ENCODE measurements at regions not wholly inside any gene's neighbourhood (a gene's known extent, or its start where the extent isn't known, plus 50 kb on each side); places are given as distances from the start of the nearest gene placed in this dataset.

DNA sequence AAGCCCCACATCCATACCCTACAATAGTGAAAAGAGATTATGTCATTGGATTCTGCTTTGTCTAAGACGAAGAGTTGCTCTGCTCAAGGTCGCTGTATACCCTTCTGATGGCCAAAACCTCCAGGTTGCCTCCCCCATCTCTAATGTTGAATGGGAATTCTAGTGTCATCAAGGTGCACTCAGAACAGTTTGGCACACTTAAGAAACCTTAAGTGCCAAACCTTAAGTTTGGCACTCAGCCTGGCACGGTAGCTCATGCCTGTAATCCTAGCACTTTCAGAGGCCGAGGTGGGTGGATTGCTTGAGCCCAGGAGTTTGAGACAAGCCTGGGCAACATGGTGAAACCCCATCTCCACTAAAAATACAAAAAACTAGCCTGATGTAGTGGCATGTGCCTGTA is 1245.6 kb upstream of the SEL1L start:
- Histone ChIP-seq H3K4me3 (ENCODE audit: low read depth, low read length, poor library complexity, severe bottlenecking) (no peak overlapping the region), H3K36me3 (ENCODE audit: insufficient read depth, low read length) (no peaks in the 10 kb centered on the region), H3K4me2 (ENCODE audit: low read length) (no peak overlapping the region), H3K79me2 (ENCODE audit: insufficient read depth, low read length) (no peaks in the 10 kb centered on the region), H3F3A (ENCODE audit: insufficient read depth, low read length) (no peaks in the 10 kb centered on the region), H3K27ac (ENCODE audit: low read depth, low read length, poor library complexity, severe bottlenecking) (no peak overlapping the region), H3K4me1 (ENCODE audit: insufficient read depth, low read length, severe bottlenecking) (no peaks in the 10 kb centered on the region), H4K20me1 (ENCODE audit: insufficient read depth, low read length) (no peaks in the 10 kb centered on the region), H3K9ac (ENCODE audit: low read length) (no peak overlapping the region), H3K27me3 (ENCODE audit: insufficient read depth, low read length) (no peaks in the 10 kb centered on the region), H2AFZ (ENCODE audit: low read length) (no peak overlapping the region), H3K9me3 (ENCODE audit: low read length) (no peaks in the 10 kb centered on the region), H3K9me2 (ENCODE audit: low read depth, low read length) (no peaks in the 10 kb centered on the region)
- TF ChIP-seq, protein P1, sequence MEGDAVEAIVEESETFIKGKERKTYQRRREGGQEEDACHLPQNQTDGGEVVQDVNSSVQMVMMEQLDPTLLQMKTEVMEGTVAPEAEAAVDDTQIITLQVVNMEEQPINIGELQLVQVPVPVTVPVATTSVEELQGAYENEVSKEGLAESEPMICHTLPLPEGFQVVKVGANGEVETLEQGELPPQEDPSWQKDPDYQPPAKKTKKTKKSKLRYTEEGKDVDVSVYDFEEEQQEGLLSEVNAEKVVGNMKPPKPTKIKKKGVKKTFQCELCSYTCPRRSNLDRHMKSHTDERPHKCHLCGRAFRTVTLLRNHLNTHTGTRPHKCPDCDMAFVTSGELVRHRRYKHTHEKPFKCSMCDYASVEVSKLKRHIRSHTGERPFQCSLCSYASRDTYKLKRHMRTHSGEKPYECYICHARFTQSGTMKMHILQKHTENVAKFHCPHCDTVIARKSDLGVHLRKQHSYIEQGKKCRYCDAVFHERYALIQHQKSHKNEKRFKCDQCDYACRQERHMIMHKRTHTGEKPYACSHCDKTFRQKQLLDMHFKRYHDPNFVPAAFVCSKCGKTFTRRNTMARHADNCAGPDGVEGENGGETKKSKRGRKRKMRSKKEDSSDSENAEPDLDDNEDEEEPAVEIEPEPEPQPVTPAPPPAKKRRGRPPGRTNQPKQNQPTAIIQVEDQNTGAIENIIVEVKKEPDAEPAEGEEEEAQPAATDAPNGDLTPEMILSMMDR (IDR thresholded peaks at IDR 0.05; ENCODE audit: low read length), result no peak
- TF ChIP-seq EZH2 (IDR thresholded peaks at IDR 0.05; ENCODE audit: borderline replicate concordance, low read length), result no peak

DNA sequence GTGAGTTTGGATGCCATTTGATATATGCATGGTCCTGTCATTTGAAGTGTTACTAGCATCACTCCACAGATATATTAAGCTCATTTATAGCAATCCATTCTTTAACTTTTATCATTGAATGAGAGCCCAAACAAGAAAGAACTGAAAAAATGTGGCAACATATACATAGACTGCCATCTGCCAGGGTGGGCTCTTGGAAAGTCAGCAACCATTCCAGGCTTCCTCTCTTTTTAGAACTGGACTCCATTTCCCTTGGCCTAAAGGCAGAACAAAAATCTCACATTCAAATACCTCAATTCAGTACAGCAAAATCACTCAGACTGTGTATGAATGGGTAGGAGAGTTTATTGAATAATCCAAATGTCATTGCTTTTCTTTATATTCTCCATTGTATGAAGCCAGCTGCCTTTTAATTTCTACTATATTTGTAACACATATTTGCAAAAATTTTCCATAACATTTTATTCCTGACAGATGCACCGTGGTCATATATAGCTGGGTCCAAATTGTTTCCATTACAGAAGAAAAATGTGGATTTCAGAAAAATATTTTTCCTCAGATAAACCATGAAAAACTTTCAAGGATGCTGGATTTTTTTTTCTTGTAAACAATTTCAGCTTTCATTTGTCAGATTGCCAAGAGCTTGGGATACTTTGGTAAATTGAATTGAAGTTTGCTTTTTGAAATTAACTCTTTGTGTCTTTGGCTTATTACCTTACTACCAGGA is 1252.3 kb upstream of the SEL1L start:
- Histone ChIP-seq H3K36me3 (ENCODE audit: insufficient read depth, low read length) (no peaks in the 10 kb centered on the region), H2AFZ (ENCODE audit: low read length) (no peak overlapping the region), H4K20me1 (ENCODE audit: insufficient read depth, low read length) (no peaks in the 10 kb centered on the region), H3K4me3 (ENCODE audit: low read depth, low read length, poor library complexity, severe bottlenecking) (no peak overlapping the region), H3K4me1 (ENCODE audit: insufficient read depth, low read length, severe bottlenecking) (no peaks in the 10 kb centered on the region), H3K9ac (ENCODE audit: low read length) (no peak overlapping the region), H3F3A (ENCODE audit: insufficient read depth, low read length) (no peaks in the 10 kb centered on the region), H3K9me3 (ENCODE audit: low read length) (no peaks in the 10 kb centered on the region), H3K27me3 (ENCODE audit: insufficient read depth, low read length) (no peaks in the 10 kb centered on the region), H3K79me2 (ENCODE audit: insufficient read depth, low read length) (no peaks in the 10 kb centered on the region), H3K9me2 (ENCODE audit: low read depth, low read length) (no peaks in the 10 kb centered on the region), H3K4me2 (ENCODE audit: low read length) (no peak overlapping the region), H3K27ac (ENCODE audit: low read depth, low read length, poor library complexity, severe bottlenecking) (no peak overlapping the region)
- TF ChIP-seq, protein P1 (IDR thresholded peaks at IDR 0.05; ENCODE audit: low read length), result no peak
- no peak for TF ChIP-seq EZH2 (IDR thresholded peaks at IDR 0.05; ENCODE audit: borderline replicate concordance, low read length)

DNA sequence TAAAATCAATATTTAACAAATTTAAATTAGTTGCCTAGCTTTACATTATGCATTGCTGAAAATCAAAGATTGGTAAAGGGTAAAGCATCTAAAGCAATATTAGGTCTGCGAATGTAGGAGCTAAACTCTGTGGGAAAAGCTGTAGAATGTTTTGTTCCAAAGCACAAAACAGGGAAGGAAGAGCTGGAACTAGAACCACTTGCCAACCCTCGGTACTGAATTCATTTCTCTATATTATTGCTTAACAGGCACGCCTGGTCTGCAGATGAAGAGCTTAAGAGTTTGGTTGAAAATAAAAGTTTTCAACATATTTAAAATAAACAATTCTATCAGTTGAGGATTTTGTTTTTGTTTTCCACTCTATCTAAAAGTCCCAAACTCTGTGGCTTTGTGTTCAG is 1252.8 kb upstream of the SEL1L start:
- no peak overlapping the region for H2AFZ ChIP-seq (ENCODE audit: low read length)
- H3K9me3 ChIP-seq (ENCODE audit: low read length), result no peaks in the 10 kb centered on the region
- H3K9ac ChIP-seq (ENCODE audit: low read length), result no peak overlapping the region
- no peaks in the 10 kb centered on the region for H3F3A ChIP-seq (ENCODE audit: insufficient read depth, low read length)
- H3K36me3 ChIP-seq (ENCODE audit: insufficient read depth, low read length), result no peaks in the 10 kb centered on the region
- no peak overlapping the region for H3K4me2 ChIP-seq (ENCODE audit: low read length)
- no peaks in the 10 kb centered on the region for H3K9me2 ChIP-seq (ENCODE audit: low read depth, low read length)
- no peaks in the 10 kb centered on the region for H4K20me1 ChIP-seq (ENCODE audit: insufficient read depth, low read length)
- H3K4me3 ChIP-seq (ENCODE audit: low read depth, low read length, poor library complexity, severe bottlenecking), result no peak overlapping the region
- no peaks in the 10 kb centered on the region for H3K79me2 ChIP-seq (ENCODE audit: insufficient read depth, low read length)
- H3K27ac ChIP-seq (ENCODE audit: low read depth, low read length, poor library complexity, severe bottlenecking), result no peak overlapping the region
- TF ChIP-seq, protein P1 (IDR thresholded peaks at IDR 0.05; ENCODE audit: low read length), result no peak
- no peak for TF ChIP-seq EZH2 (IDR thresholded peaks at IDR 0.05; ENCODE audit: borderline replicate concordance, low read length)
- H3K27me3 ChIP-seq (ENCODE audit: insufficient read depth, low read length), result no peaks in the 10 kb centered on the region
- no peaks in the 10 kb centered on the region for H3K4me1 ChIP-seq (ENCODE audit: insufficient read depth, low read length, severe bottlenecking)
